Keratinocyte (primary cell): ENCODE measurements at regions not wholly inside any gene's neighbourhood (a gene's known extent, or its start where the extent isn't known, plus 50 kb on each side); places are given as distances from the start of the nearest gene placed in this dataset.

Experiments used
- DNase-seq: peaks from one replicate; pipeline ENCODE4 v3.0.0-alpha.2; 2011; ENCODE audit warnings: low read depth, missing footprints, low spot score
- FAIRE-seq: peaks from 2 replicates; lab custom pipeline; 2011; peaks lifted over from hg19 to GRCh38; lab: Jason Lieb, UNC
- H2AFZ ChIP-seq: 2 replicates; pipeline ENCODE4 v1.6.0; 2012; ENCODE audit warnings: low read length, control low read depth, inconsistent platforms; ENCODE audit not compliant: control insufficient read depth
- H3K27ac ChIP-seq: 2 replicates; pipeline ENCODE4 v1.5.1; 2011; ENCODE audit warnings: low read length; ENCODE audit not compliant: control insufficient read depth, insufficient read depth
- H3K27me3 ChIP-seq: 3 replicates; pipeline ENCODE4 v1.6.0; 2011; ENCODE audit warnings: low read length; ENCODE audit not compliant: control insufficient read depth, insufficient read depth; ENCODE audit errors: extremely low read depth
- H3K36me3 ChIP-seq, 2 experiments: 2 replicates in 1 of 2; 3 replicates in 1 of 2; pipeline ENCODE4 v1.5.1; 2011; ENCODE audit warnings: low read length in 2 of 2, mild to moderate bottlenecking in 1 of 2; ENCODE audit not compliant: control insufficient read depth in 2 of 2, insufficient read depth in 2 of 2; ENCODE audit errors: extremely low read depth in 1 of 2
- H3K4me1 ChIP-seq: 3 replicates; pipeline ENCODE4 v1.5.1; 2011; ENCODE audit warnings: low read length; ENCODE audit not compliant: control insufficient read depth, insufficient read depth; ENCODE audit errors: extremely low read depth
- H3K4me2 ChIP-seq: 3 replicates; pipeline ENCODE4 v1.6.0; 2011; ENCODE audit warnings: low read depth, low read length; ENCODE audit not compliant: control insufficient read depth, insufficient read depth; ENCODE audit errors: extremely low read depth
- H3K4me3 ChIP-seq, 3 experiments: fragments of 200-600 bp in 1 of 3; sonication (generic) in 1 of 3; 2 replicates in 2 of 3; 3 replicates in 1 of 3; pipeline ENCODE4 v1.5.1; 2011 to 2016; ENCODE audit warnings: low read length in 3 of 3, mild to moderate bottlenecking in 3 of 3, control low read depth in 2 of 3, inconsistent platforms in 1 of 3, low read depth in 1 of 3, mixed read lengths in 1 of 3, mixed run types in 1 of 3, moderate library complexity in 1 of 3; ENCODE audit not compliant: control insufficient read depth in 2 of 3, insufficient read depth in 2 of 3; ENCODE audit errors: extremely low read depth in 1 of 3
- H3K79me2 ChIP-seq: 2 replicates; pipeline ENCODE4 v1.6.0; 2012; ENCODE audit warnings: low read length; ENCODE audit not compliant: control insufficient read depth, insufficient read depth
- H3K9ac ChIP-seq: 3 replicates; pipeline ENCODE4 v1.6.0; 2011; ENCODE audit warnings: low read length; ENCODE audit not compliant: control insufficient read depth, insufficient read depth; ENCODE audit errors: extremely low read depth
- H3K9me1 ChIP-seq: 3 replicates; pipeline ENCODE4 v1.6.0; 2011; ENCODE audit warnings: low read length; ENCODE audit not compliant: control insufficient read depth, insufficient read depth; ENCODE audit errors: extremely low read depth
- H3K9me3 ChIP-seq: 2 replicates; pipeline ENCODE4 v1.5.1; 2012; ENCODE audit warnings: low read depth, low read length; ENCODE audit not compliant: control insufficient read depth
- H4K20me1 ChIP-seq: 3 replicates; pipeline ENCODE4 v1.6.0; 2011; ENCODE audit warnings: low read length; ENCODE audit not compliant: control insufficient read depth, insufficient read depth; ENCODE audit errors: extremely low read depth
- EZH2 ChIP-seq: IDR thresholded peaks from one replicate; pipeline ENCODE4 v1.6.1; 2012; ENCODE audit warnings: inconsistent platforms, mild to moderate bottlenecking, low read length, moderate library complexity
- dilution Hi-C: fragments of 300-500 bp; cut with MboI; formaldehyde crosslinking; loops from one replicate; pipeline ENCODE4 v1.7.0; 2020; ENCODE audit warnings: low sequenced_read_pairs; ENCODE audit not compliant: extremely low pct_ligation_motif_present
- TF ChIP-seq, protein P1 (sequence below), 3 experiments: IDR thresholded peaks in 1 of 3; conservative IDR thresholded peaks in 1 of 3; optimal IDR thresholded peaks in 1 of 3; 2 replicates in 2 of 3; 3 replicates in 1 of 3; pipeline versions ENCODE3 to v1.5.1; 2011; ENCODE audit warnings: low read length in 3 of 3, mild to moderate bottlenecking in 3 of 3, moderate library complexity in 2 of 3, control low read depth in 1 of 3, inconsistent platforms in 1 of 3; ENCODE audit not compliant: insufficient read depth in 2 of 3; ENCODE audit errors: extremely low read depth in 1 of 3

DNA sequence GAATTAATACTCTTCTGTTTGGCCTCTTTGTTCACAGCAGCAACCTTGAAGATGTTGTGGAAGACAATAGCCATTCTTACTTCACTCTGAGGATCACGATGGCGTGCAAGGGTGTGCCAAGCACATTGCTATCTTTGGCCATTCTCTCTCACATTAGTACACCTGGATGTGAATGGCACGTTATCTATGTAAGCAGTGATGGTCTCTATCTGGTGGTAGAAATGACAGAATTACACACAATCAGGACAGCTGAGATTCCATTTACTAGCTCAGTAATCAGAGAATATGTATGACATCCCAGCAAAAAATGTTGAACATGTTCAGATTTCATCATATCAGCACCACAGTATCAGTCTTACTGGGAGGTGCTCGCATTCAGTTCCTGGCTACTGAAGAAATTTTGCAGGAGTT, 116.2 kb downstream of the LCA5 start:
- H3K4me2 ChIP-seq: no peak overlapping the region
- H3K4me3 ChIP-seq: no peak overlapping the region
- no peak for FAIRE-seq
- no peaks in the 10 kb centered on the region for H3K9me3 ChIP-seq
- no peaks in the 10 kb centered on the region for H3K27me3 ChIP-seq
- H3K9ac ChIP-seq: no peak overlapping the region
- dilution Hi-C loops: no loop called here
- no peak overlapping the region for H2AFZ ChIP-seq
- no peaks in the 10 kb centered on the region for H3K4me1 ChIP-seq
- no peaks in the 10 kb centered on the region for H3K79me2 ChIP-seq
- H4K20me1 ChIP-seq: no peaks in the 10 kb centered on the region
- DNase-seq: no peak
- no peaks in the 10 kb centered on the region for H3K36me3 ChIP-seq
- no peaks in the 10 kb centered on the region for H3K9me1 ChIP-seq
- H3K27ac ChIP-seq: no peak overlapping the region
- TF ChIP-seq, protein P1, sequence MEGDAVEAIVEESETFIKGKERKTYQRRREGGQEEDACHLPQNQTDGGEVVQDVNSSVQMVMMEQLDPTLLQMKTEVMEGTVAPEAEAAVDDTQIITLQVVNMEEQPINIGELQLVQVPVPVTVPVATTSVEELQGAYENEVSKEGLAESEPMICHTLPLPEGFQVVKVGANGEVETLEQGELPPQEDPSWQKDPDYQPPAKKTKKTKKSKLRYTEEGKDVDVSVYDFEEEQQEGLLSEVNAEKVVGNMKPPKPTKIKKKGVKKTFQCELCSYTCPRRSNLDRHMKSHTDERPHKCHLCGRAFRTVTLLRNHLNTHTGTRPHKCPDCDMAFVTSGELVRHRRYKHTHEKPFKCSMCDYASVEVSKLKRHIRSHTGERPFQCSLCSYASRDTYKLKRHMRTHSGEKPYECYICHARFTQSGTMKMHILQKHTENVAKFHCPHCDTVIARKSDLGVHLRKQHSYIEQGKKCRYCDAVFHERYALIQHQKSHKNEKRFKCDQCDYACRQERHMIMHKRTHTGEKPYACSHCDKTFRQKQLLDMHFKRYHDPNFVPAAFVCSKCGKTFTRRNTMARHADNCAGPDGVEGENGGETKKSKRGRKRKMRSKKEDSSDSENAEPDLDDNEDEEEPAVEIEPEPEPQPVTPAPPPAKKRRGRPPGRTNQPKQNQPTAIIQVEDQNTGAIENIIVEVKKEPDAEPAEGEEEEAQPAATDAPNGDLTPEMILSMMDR (optimal IDR thresholded peaks at IDR 0.05 in 1 of 3, IDR thresholded peaks at IDR 0.05 in 1 of 3, conservative IDR thresholded peaks at IDR 0.05 in 1 of 3; ENCODE audit: extremely low read depth in 1 of 3, insufficient read depth in 2 of 3, low read length in 3 of 3): no peak
- no peak for TF ChIP-seq EZH2

DNA sequence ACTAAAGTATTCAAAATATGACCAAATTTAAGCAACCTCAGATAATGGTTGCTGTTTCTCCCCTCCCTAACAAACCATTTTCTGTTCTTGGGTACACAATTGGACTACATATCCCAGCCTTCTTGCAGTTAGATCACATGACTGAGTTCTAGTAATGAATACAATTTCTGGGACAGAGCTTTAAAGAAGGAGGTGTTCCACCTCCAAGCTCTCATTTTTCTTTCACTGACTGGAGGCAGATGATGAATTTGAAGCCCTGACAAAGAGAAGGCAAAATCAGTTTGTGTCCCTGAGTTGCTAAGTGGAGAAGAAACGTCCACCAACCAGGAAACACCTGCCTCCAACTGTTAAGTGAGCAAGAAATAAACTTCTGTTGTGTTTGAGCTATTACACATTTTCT, 117.2 kb downstream of the LCA5 start:
- DNase-seq: no peak
- no peak overlapping the region for H3K4me2 ChIP-seq
- H3K36me3 ChIP-seq: no peaks in the 10 kb centered on the region
- H3K4me3 ChIP-seq: no peak overlapping the region
- no peaks in the 10 kb centered on the region for H3K79me2 ChIP-seq
- H3K27ac ChIP-seq: no peak overlapping the region
- no peaks in the 10 kb centered on the region for H3K9me3 ChIP-seq
- TF ChIP-seq, protein P1 (optimal IDR thresholded peaks at IDR 0.05 in 1 of 3, IDR thresholded peaks at IDR 0.05 in 1 of 3, conservative IDR thresholded peaks at IDR 0.05 in 1 of 3; ENCODE audit: extremely low read depth in 1 of 3, insufficient read depth in 2 of 3, low read length in 3 of 3): no peak
- TF ChIP-seq EZH2: no peak
- no peaks in the 10 kb centered on the region for H4K20me1 ChIP-seq
- no peaks in the 10 kb centered on the region for H3K4me1 ChIP-seq
- H3K9me1 ChIP-seq: no peaks in the 10 kb centered on the region
- dilution Hi-C loops: no loop called here
- FAIRE-seq: no peak
- H3K9ac ChIP-seq: no peak overlapping the region
- H3K27me3 ChIP-seq: no peaks in the 10 kb centered on the region
- H2AFZ ChIP-seq: no peak overlapping the region
